DOHH2 (cell line): ENCODE measurements at regions not wholly inside any gene's neighbourhood (a gene's known extent, or its start where the extent isn't known, plus 50 kb on each side); places are given as distances from the start of the nearest gene placed in this dataset.

Source experiments
- H3F3A ChIP-seq: fragments of 200-600 bp; sonication (generic), shearing (Covaris generic); 2 replicates; pipeline ENCODE4 v1.6.0; 2016; ENCODE audit warnings: antibody characterized with exemption, mild to moderate bottlenecking; ENCODE audit not compliant: control insufficient read depth, insufficient read depth
- H3K27ac ChIP-seq: fragments of 200-600 bp; sonication (generic); 2 replicates; pipeline ENCODE4 v1.5.1; 2014; ENCODE audit warnings: low read depth, mild to moderate bottlenecking, low read length, moderate library complexity
- H3K27me3 ChIP-seq: fragments of 200-600 bp; sonication (generic); 2 replicates; pipeline ENCODE4 v1.6.1; 2014; ENCODE audit warnings: mild to moderate bottlenecking, low read length, mixed read lengths; ENCODE audit not compliant: control insufficient read depth
- H3K36me3 ChIP-seq: fragments of 200-600 bp; sonication (generic); 2 replicates; pipeline ENCODE4 v1.6.1; 2014; ENCODE audit warnings: mild to moderate bottlenecking, low read length, moderate library complexity, mixed read lengths; ENCODE audit not compliant: control insufficient read depth
- H3K4me1 ChIP-seq: fragments of 200-600 bp; sonication (generic); 2 replicates; pipeline ENCODE4 v1.6.1; 2014; ENCODE audit warnings: mild to moderate bottlenecking, low read length, mixed read lengths; ENCODE audit not compliant: control insufficient read depth
- H3K4me2 ChIP-seq: fragments of 200-600 bp; sonication (generic); 2 replicates; pipeline ENCODE4 v1.6.0; 2014; ENCODE audit warnings: mild to moderate bottlenecking, low read length, moderate library complexity
- H3K4me3 ChIP-seq: fragments of 200-600 bp; sonication (generic); 2 replicates; pipeline ENCODE4 v1.5.1; 2014; ENCODE audit warnings: mild to moderate bottlenecking, low read length, mixed read lengths
- H3K79me2 ChIP-seq: fragments of 200-600 bp; sonication (generic); 2 replicates; pipeline ENCODE4 v1.6.1; 2014; ENCODE audit warnings: mild to moderate bottlenecking, low read length, mixed read lengths; ENCODE audit not compliant: control insufficient read depth
- H3K9me2 ChIP-seq: fragments of 200-600 bp; sonication (generic); replicated peaks from 2 replicates; pipeline ENCODE4 v1.6.1; 2014; ENCODE audit warnings: mild to moderate bottlenecking, low read length, mixed read lengths; ENCODE audit not compliant: control insufficient read depth
- H3K9me3 ChIP-seq: fragments of 200-600 bp; sonication (generic); 2 replicates; pipeline ENCODE4 v1.6.1; 2014; ENCODE audit warnings: antibody characterized with exemption, low read length, mixed read lengths; ENCODE audit not compliant: control insufficient read depth, insufficient read depth
- H4K20me1 ChIP-seq: fragments of 200-600 bp; sonication (generic); 2 replicates; pipeline ENCODE4 v1.6.0; 2014; ENCODE audit warnings: low read depth, mild to moderate bottlenecking, antibody characterized with exemption, low read length, moderate library complexity; ENCODE audit not compliant: control insufficient read depth, insufficient read depth
- EZH2phosphoT487 ChIP-seq: fragments of 200-600 bp; sonication (generic); IDR thresholded peaks from 2 replicates; pipeline ENCODE4 v1.6.1; 2017; ENCODE audit warnings: borderline replicate concordance, mild to moderate bottlenecking, antibody characterized with exemption, low read length, moderate library complexity, mixed read lengths
- TF ChIP-seq, protein P1 (sequence below): fragments of 200-600 bp; sonication (generic); IDR thresholded peaks from one replicate; pipeline ENCODE4 v1.5.1; 2014; ENCODE audit warnings: antibody characterized with exemption, mild to moderate bottlenecking, low read depth, low read length; ENCODE audit not compliant: poor library complexity, severe bottlenecking

DNA sequence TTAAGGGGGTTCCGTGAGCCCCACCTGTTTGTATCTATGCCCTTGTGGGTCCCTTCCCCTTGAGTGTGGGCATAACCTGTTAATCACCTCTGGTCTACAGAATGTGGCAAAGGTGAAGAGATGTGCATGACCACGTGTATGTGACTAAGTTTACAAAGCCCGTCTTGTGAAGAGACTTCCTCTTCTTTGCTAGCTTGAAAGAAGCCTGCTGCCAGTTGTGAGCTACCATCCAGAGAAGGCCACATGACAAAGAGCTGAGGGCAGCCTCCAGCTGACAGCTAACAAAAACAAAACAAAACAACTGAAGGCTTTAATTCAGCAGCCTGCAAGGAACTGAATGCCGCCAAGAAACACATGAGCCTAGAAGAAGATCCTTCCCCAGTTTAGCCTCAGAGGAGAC, 112.0 kb downstream of the AXIN2 start:
- no peak overlapping the region for H3K4me3 ChIP-seq
- H3K27ac ChIP-seq, result no peak overlapping the region
- no peaks in the 10 kb centered on the region for H3K36me3 ChIP-seq
- H4K20me1 ChIP-seq, result no peaks in the 10 kb centered on the region
- no peak overlapping the region for H3K4me2 ChIP-seq
- H3K27me3 ChIP-seq, result peaks cover 8% of the 10 kb centered on the region; the same call in 1 of the 2 replicates
- no peaks in the 10 kb centered on the region for H3K79me2 ChIP-seq
- H3K9me2 ChIP-seq, result no peaks in the 10 kb centered on the region; the same call in 1 of the 2 replicates
- no peaks in the 10 kb centered on the region for H3K4me1 ChIP-seq
- no peaks in the 10 kb centered on the region for H3F3A ChIP-seq
- TF ChIP-seq, protein P1, sequence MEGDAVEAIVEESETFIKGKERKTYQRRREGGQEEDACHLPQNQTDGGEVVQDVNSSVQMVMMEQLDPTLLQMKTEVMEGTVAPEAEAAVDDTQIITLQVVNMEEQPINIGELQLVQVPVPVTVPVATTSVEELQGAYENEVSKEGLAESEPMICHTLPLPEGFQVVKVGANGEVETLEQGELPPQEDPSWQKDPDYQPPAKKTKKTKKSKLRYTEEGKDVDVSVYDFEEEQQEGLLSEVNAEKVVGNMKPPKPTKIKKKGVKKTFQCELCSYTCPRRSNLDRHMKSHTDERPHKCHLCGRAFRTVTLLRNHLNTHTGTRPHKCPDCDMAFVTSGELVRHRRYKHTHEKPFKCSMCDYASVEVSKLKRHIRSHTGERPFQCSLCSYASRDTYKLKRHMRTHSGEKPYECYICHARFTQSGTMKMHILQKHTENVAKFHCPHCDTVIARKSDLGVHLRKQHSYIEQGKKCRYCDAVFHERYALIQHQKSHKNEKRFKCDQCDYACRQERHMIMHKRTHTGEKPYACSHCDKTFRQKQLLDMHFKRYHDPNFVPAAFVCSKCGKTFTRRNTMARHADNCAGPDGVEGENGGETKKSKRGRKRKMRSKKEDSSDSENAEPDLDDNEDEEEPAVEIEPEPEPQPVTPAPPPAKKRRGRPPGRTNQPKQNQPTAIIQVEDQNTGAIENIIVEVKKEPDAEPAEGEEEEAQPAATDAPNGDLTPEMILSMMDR, result no peak
- TF ChIP-seq EZH2phosphoT487, result no peak
- no peaks in the 10 kb centered on the region for H3K9me3 ChIP-seq

- Histone ChIP-seq H4K20me1 (no peaks in the 10 kb centered on the region), H3K4me2 (no peak overlapping the region), H3K9me2 (no peaks in the 10 kb centered on the region; the same call in 1 of the 2 replicates)
Measured at GRCh38 chr17:65447823-65448222, 113.6 kb downstream of the AXIN2 start.

DNA sequence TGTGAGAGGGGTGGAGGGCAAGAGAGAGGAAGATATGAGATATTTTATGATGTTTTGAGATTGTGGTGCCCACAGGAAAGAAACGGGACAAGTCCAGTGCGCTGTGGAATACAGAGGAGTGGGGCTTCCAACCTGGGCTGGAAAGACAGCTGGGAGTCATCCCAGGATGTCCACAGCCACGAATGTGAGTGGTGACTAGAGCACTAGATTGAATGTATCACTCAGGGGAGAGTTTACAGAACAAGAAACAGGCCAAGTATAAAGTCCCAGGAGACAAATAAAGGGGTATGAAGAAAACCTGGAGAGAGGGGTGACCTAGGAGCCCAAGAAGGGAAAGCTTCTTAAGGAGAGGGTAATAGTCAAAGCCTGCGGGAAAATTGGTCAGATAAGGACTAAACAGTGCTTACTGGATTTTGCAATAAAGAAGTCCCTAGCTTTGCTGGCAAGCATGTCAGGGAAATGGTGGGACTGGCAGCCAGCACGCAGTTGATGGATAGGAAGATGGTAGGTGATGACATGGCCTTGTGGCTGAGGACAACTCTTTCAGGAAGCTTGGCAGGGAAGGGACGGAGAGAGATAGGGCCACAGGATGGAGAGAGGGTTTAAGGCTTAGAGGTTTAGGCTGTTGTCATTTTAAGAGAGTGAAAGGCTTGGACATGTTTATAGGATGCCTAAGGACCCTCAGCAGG, 114.5 kb downstream of the AXIN2 start:
- H3K9me3 ChIP-seq, result no peaks in the 10 kb centered on the region
- H3K79me2 ChIP-seq, result no peaks in the 10 kb centered on the region
- no peak overlapping the region for H3K27ac ChIP-seq
- no peak overlapping the region for H3K4me2 ChIP-seq
- TF ChIP-seq, protein P1, result no peak
- TF ChIP-seq EZH2phosphoT487, result no peak
- no peaks in the 10 kb centered on the region for H4K20me1 ChIP-seq
- H3K4me3 ChIP-seq, result no peak overlapping the region
- no peaks in the 10 kb centered on the region for H3F3A ChIP-seq
- H3K4me1 ChIP-seq, result no peaks in the 10 kb centered on the region
- H3K36me3 ChIP-seq, result no peaks in the 10 kb centered on the region
- no peaks in the 10 kb centered on the region; the same call in 1 of the 2 replicates for H3K9me2 ChIP-seq
- H3K27me3 ChIP-seq, result peaks cover 11% of the 10 kb centered on the region; the same call in 1 of the 2 replicates

More at GRCh38 chr17:65447823-65448222, 113.6 kb downstream of the AXIN2 start:
- TF ChIP-seq, protein P1, result no peak
- no peak for TF ChIP-seq EZH2phosphoT487
- Histone ChIP-seq H3K4me1 (no peaks in the 10 kb centered on the region), H3K4me3 (no peak overlapping the region), H3F3A (no peaks in the 10 kb centered on the region), H3K36me3 (no peaks in the 10 kb centered on the region), H3K27ac (no peak overlapping the region), H3K27me3 (peaks cover 11% of the 10 kb centered on the region; the same call in 1 of the 2 replicates), H3K9me3 (no peaks in the 10 kb centered on the region), H3K79me2 (no peaks in the 10 kb centered on the region)
